ENCODE measurements at regions not wholly inside any gene's neighbourhood (a gene's known extent, or its start where the extent isn't known, plus 50 kb on each side); places are given as distances from the start of the nearest gene placed in this dataset.
"Not testable (repeated sequence)": the region's sequence is repeated elsewhere in the genome, so short reads cannot be mapped to it uniquely, and the experiment has no call there.

DNA sequence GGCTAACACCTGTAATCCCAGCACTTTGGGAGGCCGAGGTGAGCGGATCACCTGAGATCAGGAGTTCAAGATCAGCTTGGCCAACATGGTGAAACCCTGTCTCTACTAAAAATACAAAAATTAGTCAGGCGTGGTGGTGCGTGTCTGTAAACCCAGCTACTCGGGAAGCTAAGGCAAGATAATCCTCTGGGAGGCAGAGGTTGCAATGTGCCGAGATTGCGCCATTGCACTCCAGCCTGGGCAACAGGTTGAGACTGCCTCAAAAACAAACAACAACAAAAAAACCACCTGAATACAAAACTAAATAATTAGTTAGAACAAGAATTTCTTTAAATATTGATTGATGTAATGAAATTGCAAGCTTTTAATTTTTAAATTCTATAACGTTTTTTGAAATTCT, 139.0 kb downstream of the THBS2 start:
- not testable (repeated sequence) for TF ChIP-seq POLR2A (IDR thresholded peaks at IDR 0.05)
- TF ChIP-seq, protein P1, sequence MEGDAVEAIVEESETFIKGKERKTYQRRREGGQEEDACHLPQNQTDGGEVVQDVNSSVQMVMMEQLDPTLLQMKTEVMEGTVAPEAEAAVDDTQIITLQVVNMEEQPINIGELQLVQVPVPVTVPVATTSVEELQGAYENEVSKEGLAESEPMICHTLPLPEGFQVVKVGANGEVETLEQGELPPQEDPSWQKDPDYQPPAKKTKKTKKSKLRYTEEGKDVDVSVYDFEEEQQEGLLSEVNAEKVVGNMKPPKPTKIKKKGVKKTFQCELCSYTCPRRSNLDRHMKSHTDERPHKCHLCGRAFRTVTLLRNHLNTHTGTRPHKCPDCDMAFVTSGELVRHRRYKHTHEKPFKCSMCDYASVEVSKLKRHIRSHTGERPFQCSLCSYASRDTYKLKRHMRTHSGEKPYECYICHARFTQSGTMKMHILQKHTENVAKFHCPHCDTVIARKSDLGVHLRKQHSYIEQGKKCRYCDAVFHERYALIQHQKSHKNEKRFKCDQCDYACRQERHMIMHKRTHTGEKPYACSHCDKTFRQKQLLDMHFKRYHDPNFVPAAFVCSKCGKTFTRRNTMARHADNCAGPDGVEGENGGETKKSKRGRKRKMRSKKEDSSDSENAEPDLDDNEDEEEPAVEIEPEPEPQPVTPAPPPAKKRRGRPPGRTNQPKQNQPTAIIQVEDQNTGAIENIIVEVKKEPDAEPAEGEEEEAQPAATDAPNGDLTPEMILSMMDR (IDR thresholded peaks at IDR 0.05), result not testable (repeated sequence)
